Stomach (tissue), 4 donors: ENCODE measurements at regions not wholly inside any gene's neighbourhood (a gene's known extent, or its start where the extent isn't known, plus 50 kb on each side); places are given as distances from the start of the nearest gene placed in this dataset.

Experiments
- CTCF ChIP-seq, 7 experiments: fragments of 450-650 bp in 4 of 7; fragments of 200-600 bp in 3 of 7; sonication (generic) in 3 of 7; IDR thresholded peaks; one replicate each; pipeline ENCODE4 v1.5.1; 2016 to 2019; ENCODE audit warnings: antibody characterized with exemption in 7 of 7, control low read depth in 2 of 7, mild to moderate bottlenecking in 1 of 7
- POLR2AphosphoS5 ChIP-seq, 3 donors: sonication (generic); formaldehyde crosslinking; IDR thresholded peaks; one replicate each; pipeline ENCODE4 v1.6.1; 2016; ENCODE audit warnings: antibody characterized with exemption in 3 of 3

DNA sequence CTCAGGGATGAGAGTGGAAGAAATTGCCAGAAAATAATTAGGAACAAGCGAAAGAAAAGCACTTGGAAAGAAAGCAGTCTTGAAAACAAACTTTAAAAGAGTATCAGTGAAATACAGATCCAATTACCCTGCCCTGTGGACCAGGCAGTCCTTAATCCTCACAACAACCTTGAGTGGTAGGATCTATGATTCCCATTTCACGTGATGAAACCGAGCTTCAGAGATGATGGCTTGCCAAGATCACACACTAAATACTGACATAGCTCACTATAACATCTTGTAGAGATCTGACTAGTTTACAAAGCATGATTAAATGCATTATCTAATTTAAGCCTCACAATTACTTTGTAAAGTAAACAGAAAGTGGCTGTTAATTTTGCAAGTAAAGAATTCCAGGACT is 55.5 kb upstream of the ABCA1 start:
- TF ChIP-seq CTCF (IDR thresholded peaks at IDR 0.05) (no peak), POLR2AphosphoS5 (IDR thresholded peaks at IDR 0.05) (no peak)
